HUES6 (cell line): ENCODE measurements at regions not wholly inside any gene's neighbourhood (a gene's known extent, or its start where the extent isn't known, plus 50 kb on each side); places are given as distances from the start of the nearest gene placed in this dataset.

ENCODE experiments used
- H3K27ac ChIP-seq: 2 replicates; pipeline ENCODE4 v1.7.0; 2013; ENCODE audit warnings: low read depth, mild to moderate bottlenecking, low read length, inconsistent platforms
- H3K27me3 ChIP-seq: 2 replicates; pipeline ENCODE4 v1.6.1; 2013; ENCODE audit warnings: low read length; ENCODE audit not compliant: control insufficient read depth, insufficient read depth
- H3K36me3 ChIP-seq: 2 replicates; pipeline ENCODE4 v1.6.1; 2013; ENCODE audit warnings: low read length; ENCODE audit not compliant: control insufficient read depth, insufficient read depth
- H3K4me1 ChIP-seq: 2 replicates; pipeline ENCODE4 v1.6.1; 2013; ENCODE audit warnings: low read length; ENCODE audit not compliant: control insufficient read depth, insufficient read depth
- H3K4me3 ChIP-seq: 2 replicates; pipeline ENCODE4 v1.5.1; 2013; ENCODE audit warnings: low read depth, low read length
- H3K9ac ChIP-seq: one replicate; pipeline ENCODE4 v1.6.1; 2013; ENCODE audit warnings: mild to moderate bottlenecking, low read length
- H3K9me3 ChIP-seq: 2 replicates; pipeline ENCODE4 v1.6.1; 2013; ENCODE audit warnings: low read depth, low read length; ENCODE audit not compliant: control insufficient read depth, insufficient read depth

- Histone ChIP-seq H3K36me3 (no peaks in the 10 kb centered on the region), H3K9ac (peak overlapping the region; percentile 89), H3K4me3 (peak overlapping the region; percentile 73), H3K27me3 (peaks cover 44% of the 10 kb centered on the region), H3K4me1 (peaks cover 38% of the 10 kb centered on the region), H3K27ac (peak overlapping the region; percentile 81; the same call in 1 of the 2 replicates), H3K9me3 (peaks cover 2% of the 10 kb centered on the region; the same call in 1 of the 2 replicates)
These were observed 77.2 kb upstream of the BCOR start for GRCh38 chrX:40174854-40175510.

- Histone ChIP-seq H3K27me3 (peaks cover 47% of the 10 kb centered on the region), H3K4me3 (peak overlapping the region; percentile 73), H3K9me3 (no peaks in the 10 kb centered on the region; the same call in 1 of the 2 replicates), H3K36me3 (no peaks in the 10 kb centered on the region), H3K9ac (peak overlapping the region; percentile 84), H3K4me1 (peaks cover 41% of the 10 kb centered on the region), H3K27ac (peak overlapping the region; percentile 29; the same call in 1 of the 2 replicates)
These were observed 76.5 kb upstream of the BCOR start for GRCh38 chrX:40174001-40174853.

- Histone ChIP-seq H3K27me3 (peaks cover 48% of the 10 kb centered on the region), H3K36me3 (no peaks in the 10 kb centered on the region), H3K9me3 (no peaks in the 10 kb centered on the region; the same call in 1 of the 2 replicates), H3K9ac (peak overlapping the region; percentile 84), H3K27ac (no peak overlapping the region), H3K4me3 (peak overlapping the region; percentile 73), H3K4me1 (peaks cover 44% of the 10 kb centered on the region)
These were observed 75.6 kb upstream of the BCOR start for GRCh38 chrX:40173143-40174000.

GRCh38 chrX:40172401-40173142 lies 74.8 kb upstream of the BCOR start:
- H3K4me1 ChIP-seq: peaks cover 52% of the 10 kb centered on the region
- peak overlapping the region; percentile 19; the same call in 1 of the 2 replicates for H3K27ac ChIP-seq
- H3K9me3 ChIP-seq: no peaks in the 10 kb centered on the region; the same call in 1 of the 2 replicates
- peaks cover 56% of the 10 kb centered on the region for H3K27me3 ChIP-seq
- peak overlapping the region; percentile 73 for H3K4me3 ChIP-seq
- no peaks in the 10 kb centered on the region for H3K36me3 ChIP-seq
- H3K9ac ChIP-seq: peak overlapping the region; percentile 84

- Histone ChIP-seq H3K36me3 (no peaks in the 10 kb centered on the region), H3K9me3 (no peaks in the 10 kb centered on the region; the same call in 1 of the 2 replicates), H3K9ac (peak overlapping the region; percentile 84), H3K27me3 (peaks cover 64% of the 10 kb centered on the region), H3K4me3 (peak overlapping the region; percentile 73), H3K27ac (peak overlapping the region; percentile 19; the same call in 1 of the 2 replicates), H3K4me1 (peaks cover 56% of the 10 kb centered on the region)
These were observed 74.0 kb upstream of the BCOR start for GRCh38 chrX:40171513-40172400.

GRCh38 chrX:40170830-40171512 lies 73.2 kb upstream of the BCOR start:
- H3K27me3 ChIP-seq: peaks cover 72% of the 10 kb centered on the region
- H3K9ac ChIP-seq: peak overlapping the region; percentile 84
- H3K4me3 ChIP-seq: peak overlapping the region; percentile 73
- H3K9me3 ChIP-seq: no peaks in the 10 kb centered on the region; the same call in 1 of the 2 replicates
- no peaks in the 10 kb centered on the region for H3K36me3 ChIP-seq
- no peak overlapping the region for H3K27ac ChIP-seq
- H3K4me1 ChIP-seq: peaks cover 64% of the 10 kb centered on the region

- Histone ChIP-seq H3K27me3 (peaks cover 82% of the 10 kb centered on the region), H3K27ac (peak overlapping the region; percentile 91), H3K9me3 (no peaks in the 10 kb centered on the region; the same call in 1 of the 2 replicates), H3K9ac (peak overlapping the region; percentile 96), H3K4me3 (peak overlapping the region; percentile 49), H3K36me3 (no peaks in the 10 kb centered on the region), H3K4me1 (peaks cover 66% of the 10 kb centered on the region)
These were observed 71.7 kb upstream of the BCOR start for GRCh38 chrX:40169193-40170101.

GRCh38 chrX:40168480-40169011 lies 70.8 kb upstream of the BCOR start:
- Histone ChIP-seq H3K27me3 (peaks cover 82% of the 10 kb centered on the region), H3K36me3 (no peaks in the 10 kb centered on the region), H3K27ac (peak overlapping the region; percentile 85), H3K9ac (peak overlapping the region; percentile 96), H3K4me3 (peak overlapping the region; percentile 65), H3K9me3 (no peaks in the 10 kb centered on the region; the same call in 1 of the 2 replicates), H3K4me1 (peaks cover 65% of the 10 kb centered on the region)
